Body of pancreas (tissue), 4 donors: ENCODE measurements at regions not wholly inside any gene's neighbourhood (a gene's known extent, or its start where the extent isn't known, plus 50 kb on each side); places are given as distances from the start of the nearest gene placed in this dataset.

Source experiments
- POLR2A ChIP-seq, 3 donors: fragments of 450-650 bp; IDR thresholded peaks; one replicate each; pipeline ENCODE4 v1.6.1; 2016; ENCODE audit warnings: antibody characterized with exemption in 3 of 3, mild to moderate bottlenecking in 2 of 3
- TF ChIP-seq, protein P1 (sequence below), 7 experiments: fragments of 450-650 bp in 4 of 7; fragments of 200-600 bp in 3 of 7; sonication (generic) in 3 of 7; IDR thresholded peaks; one replicate each; pipeline ENCODE4 v1.5.1; 2016 to 2019; ENCODE audit warnings: antibody characterized with exemption in 7 of 7

DNA sequence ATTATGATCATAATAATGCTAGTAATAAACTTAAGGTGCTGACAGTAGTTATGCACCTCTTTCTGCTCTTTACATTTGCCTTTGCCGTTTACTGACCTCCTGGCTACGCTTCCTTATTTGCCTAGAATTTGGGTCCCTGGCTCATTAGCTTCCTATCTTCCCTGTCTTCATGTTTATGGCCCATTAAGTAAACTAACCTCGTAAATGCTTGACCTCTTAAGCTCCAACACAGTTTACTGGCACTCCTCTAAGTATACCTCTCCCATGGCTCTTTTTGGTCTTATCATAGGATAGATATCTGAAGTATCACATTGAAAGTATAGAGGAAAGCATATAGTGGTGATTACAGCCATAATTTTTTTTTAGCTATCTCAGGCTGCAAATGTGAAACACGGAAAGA is 657.3 kb upstream of the SLC39A10 start:
- TF ChIP-seq, protein P1, sequence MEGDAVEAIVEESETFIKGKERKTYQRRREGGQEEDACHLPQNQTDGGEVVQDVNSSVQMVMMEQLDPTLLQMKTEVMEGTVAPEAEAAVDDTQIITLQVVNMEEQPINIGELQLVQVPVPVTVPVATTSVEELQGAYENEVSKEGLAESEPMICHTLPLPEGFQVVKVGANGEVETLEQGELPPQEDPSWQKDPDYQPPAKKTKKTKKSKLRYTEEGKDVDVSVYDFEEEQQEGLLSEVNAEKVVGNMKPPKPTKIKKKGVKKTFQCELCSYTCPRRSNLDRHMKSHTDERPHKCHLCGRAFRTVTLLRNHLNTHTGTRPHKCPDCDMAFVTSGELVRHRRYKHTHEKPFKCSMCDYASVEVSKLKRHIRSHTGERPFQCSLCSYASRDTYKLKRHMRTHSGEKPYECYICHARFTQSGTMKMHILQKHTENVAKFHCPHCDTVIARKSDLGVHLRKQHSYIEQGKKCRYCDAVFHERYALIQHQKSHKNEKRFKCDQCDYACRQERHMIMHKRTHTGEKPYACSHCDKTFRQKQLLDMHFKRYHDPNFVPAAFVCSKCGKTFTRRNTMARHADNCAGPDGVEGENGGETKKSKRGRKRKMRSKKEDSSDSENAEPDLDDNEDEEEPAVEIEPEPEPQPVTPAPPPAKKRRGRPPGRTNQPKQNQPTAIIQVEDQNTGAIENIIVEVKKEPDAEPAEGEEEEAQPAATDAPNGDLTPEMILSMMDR (IDR thresholded peaks at IDR 0.05), result no peak
- no peak for TF ChIP-seq POLR2A (IDR thresholded peaks at IDR 0.05)
